GM12892 (cell line): ENCODE measurements at regions not wholly inside any gene's neighbourhood (a gene's known extent, or its start where the extent isn't known, plus 50 kb on each side); places are given as distances from the start of the nearest gene placed in this dataset.

Experiments used
- DNase-seq: peaks from one replicate; pipeline ENCODE4 v3.0.0; 2011; ENCODE audit not compliant: insufficient read length
- FAIRE-seq: peaks from 2 replicates; lab custom pipeline; 2011; peaks lifted over from hg19 to GRCh38; lab: Jason Lieb, UNC
- POLR2A ChIP-seq: IDR thresholded peaks from 2 replicates; pipeline ENCODE4 v1.6.1; 2011; ENCODE audit warnings: low read depth, low read length, control low read depth
- POLR2AphosphoS5 ChIP-seq: IDR thresholded peaks from 2 replicates; pipeline ENCODE4 v1.6.1; 2011; ENCODE audit warnings: low read depth, low read length, control low read depth
- TAF1 ChIP-seq: IDR thresholded peaks from 2 replicates; pipeline ENCODE4 v1.6.1; 2011; ENCODE audit warnings: low read depth, mild to moderate bottlenecking, control low read depth, low read length, borderline replicate concordance

GRCh38 chr12:86838260-86838659 is 582.1 kb upstream of the MGAT4C start:
- FAIRE-seq (no peak), DNase-seq (no peak)

GRCh38 chr12:86837246-86837645 is 581.1 kb upstream of the MGAT4C start:
- FAIRE-seq, result no peak
- no peak for DNase-seq

More at GRCh38 chr12:86838260-86838659, 582.1 kb upstream of the MGAT4C start:
- TF ChIP-seq TAF1 (no peak), POLR2A (no peak), POLR2AphosphoS5 (no peak)

GRCh38 chr12:86834217-86834616 is 578.0 kb upstream of the MGAT4C start:
- DNase-seq (no peak), FAIRE-seq (no peak)
- TF ChIP-seq TAF1, result no peak
- TF ChIP-seq POLR2A, result no peak
- no peak for TF ChIP-seq POLR2AphosphoS5

More at GRCh38 chr12:86837246-86837645, 581.1 kb upstream of the MGAT4C start:
- TF ChIP-seq POLR2AphosphoS5 (no peak), POLR2A (no peak), TAF1 (no peak)

- DNase-seq, result no peak
- TF ChIP-seq TAF1, result no peak
- TF ChIP-seq POLR2AphosphoS5, result no peak
- TF ChIP-seq POLR2A, result no peak
- FAIRE-seq, result no peak
Measured at GRCh38 chr12:86827409-86827808, 571.2 kb upstream of the MGAT4C start.

GRCh38 chr12:86826051-86826450 is 569.9 kb upstream of the MGAT4C start:
- FAIRE-seq (no peak), DNase-seq (no peak)

GRCh38 chr12:86801439-86801838 is 545.2 kb upstream of the MGAT4C start:
- TF ChIP-seq TAF1 (no peak), POLR2AphosphoS5 (no peak), POLR2A (no peak)
- FAIRE-seq, result no peak
- no peak for DNase-seq

More at GRCh38 chr12:86826051-86826450, 569.9 kb upstream of the MGAT4C start:
- TF ChIP-seq TAF1 (no peak), POLR2A (no peak), POLR2AphosphoS5 (no peak)

- FAIRE-seq (no peak), DNase-seq (no peak)
- TF ChIP-seq POLR2A, result no peak
- TF ChIP-seq POLR2AphosphoS5, result no peak
- TF ChIP-seq TAF1, result no peak
Measured at GRCh38 chr12:86799616-86800015, 543.4 kb upstream of the MGAT4C start.

GRCh38 chr12:86796550-86796949 is 540.4 kb upstream of the MGAT4C start:
- FAIRE-seq, result no peak
- TF ChIP-seq POLR2AphosphoS5, result no peak
- DNase-seq, result no peak

GRCh38 chr12:86788661-86789060 is 532.5 kb upstream of the MGAT4C start:
- no peak for TF ChIP-seq POLR2A
- TF ChIP-seq TAF1, result no peak
- TF ChIP-seq POLR2AphosphoS5, result no peak
- no peak for DNase-seq
- no peak for FAIRE-seq

GRCh38 chr12:86787419-86787818 is 531.2 kb upstream of the MGAT4C start:
- TF ChIP-seq TAF1, result no peak
- TF ChIP-seq POLR2AphosphoS5, result no peak
- no peak for TF ChIP-seq POLR2A
- FAIRE-seq, result no peak
- no peak for DNase-seq

- FAIRE-seq (no peak), DNase-seq (no peak)
- no peak for TF ChIP-seq POLR2AphosphoS5
- TF ChIP-seq POLR2A, result no peak
Measured at GRCh38 chr12:86777325-86777724, 521.1 kb upstream of the MGAT4C start.

- FAIRE-seq (no peak), DNase-seq (no peak)
- no peak for TF ChIP-seq POLR2A
- no peak for TF ChIP-seq POLR2AphosphoS5
- no peak for TF ChIP-seq TAF1
Measured at GRCh38 chr12:86774841-86775388, 518.7 kb upstream of the MGAT4C start.

GRCh38 chr12:86772696-86773095 is 516.5 kb upstream of the MGAT4C start:
- no peak for FAIRE-seq
- TF ChIP-seq POLR2A (no peak), POLR2AphosphoS5 (no peak), TAF1 (no peak)
- DNase-seq, result no peak

- no peak for FAIRE-seq
- TF ChIP-seq TAF1, result no peak
- no peak for TF ChIP-seq POLR2AphosphoS5
- TF ChIP-seq POLR2A, result no peak
- no peak for DNase-seq
Measured at GRCh38 chr12:86770871-86771270, 514.7 kb upstream of the MGAT4C start.
